ENCODE measurements at regions not wholly inside any gene's neighbourhood (a gene's known extent, or its start where the extent isn't known, plus 50 kb on each side); places are given as distances from the start of the nearest gene placed in this dataset.

DNA sequence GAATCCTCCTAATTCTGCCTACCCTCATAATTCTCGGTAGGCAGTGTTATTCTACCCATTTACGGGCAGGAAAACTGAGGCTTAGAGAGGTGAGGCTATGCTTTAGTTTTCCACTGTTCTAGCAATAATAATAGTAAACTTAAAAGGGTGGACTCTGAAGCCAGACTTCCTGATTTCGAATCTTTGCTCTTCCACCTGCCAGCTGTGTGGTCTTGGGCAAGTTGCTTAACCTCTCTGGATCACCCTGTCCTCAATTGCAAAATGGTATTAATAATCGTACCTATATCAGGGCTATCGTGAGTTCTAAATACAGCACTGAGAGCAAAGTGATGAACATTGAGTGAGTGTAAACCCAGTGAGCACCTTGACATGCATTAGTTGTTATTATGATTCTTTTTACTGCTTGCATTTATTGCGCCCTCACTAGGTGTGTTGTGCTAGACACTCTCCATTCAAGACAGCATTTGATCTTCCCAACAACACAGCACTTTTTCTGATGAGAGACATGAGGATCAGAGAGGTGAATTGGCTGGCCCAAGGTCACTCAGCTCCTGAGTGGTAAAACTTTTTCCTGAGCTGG lies 102.3 kb upstream of the CSF3R start:
- no peak for DNase-seq
- peaks cover 0 to 15% (median 6%) of the 10 kb centered on the region in 4 experiments for H3K27me3 ChIP-seq (replicated peaks in 1 of 4; ENCODE audit: control extremely low read depth in 1 of 4, control insufficient read depth in 3 of 4, insufficient read depth in 4 of 4, low read length in 3 of 4)
- no peaks in the 10 kb centered on the region for H4K20me1 ChIP-seq (ENCODE audit: control insufficient read depth, insufficient read depth, low read length, poor library complexity, severe bottlenecking)
- peaks cover 41% of the 10 kb centered on the region for H3K27me3 Mint-ChIP-seq
- no peaks in the 10 kb centered on the region for H3K4me1 Mint-ChIP-seq
- no peak overlapping the region for H3K4me2 ChIP-seq (replicated peaks; ENCODE audit: low read depth, low read length, poor library complexity, severe bottlenecking)
- intact Hi-C loops (cut with micrococcal nuclease) = no loop called here
- POLR2A ChIA-PET = no interaction called here
- no peaks in the 10 kb centered on the region for H3K9me3 ChIP-seq (ENCODE audit: control extremely low read depth in 1 of 3, control insufficient read depth in 2 of 3, insufficient read depth in 1 of 3, low read length in 2 of 3)
- WGBS (ENCODE audit: insufficient coverage) = no CpG with 5 or more reads among the region's 6 CpGs
- no peaks in the 10 kb centered on the region for H3K36me3 ChIP-seq (replicated peaks in 1 of 2; ENCODE audit: control extremely low read depth in 1 of 2, control insufficient read depth in 1 of 2, extremely low read depth in 1 of 2, insufficient read depth in 2 of 2, low read length in 1 of 2)
- CTCF ChIA-PET = interaction anchor here (1.2 to 1.9 kb wide), 2 partner anchors 9 to 10 kb away, joined by 3 to 6 read pairs; no protein-coding TSS in a partner anchor
- no peak for TF ChIP-seq CTCF (IDR thresholded peaks at IDR 0.05)
- TF ChIP-seq EZH2 (IDR thresholded peaks at IDR 0.05; ENCODE audit: borderline replicate concordance, insufficient read depth, low read depth, low read length, poor library complexity, severe bottlenecking) = no peak
- H3K4me1 ChIP-seq (ENCODE audit: control insufficient read depth in 2 of 2, insufficient read depth in 2 of 2, low read length in 2 of 2) = no peaks in the 10 kb centered on the region
- H3K9me3 Mint-ChIP-seq (ENCODE audit: insufficient read depth) = no peaks in the 10 kb centered on the region
- no peak overlapping the region for H3K4me3 Mint-ChIP-seq
- H3K9ac ChIP-seq (ENCODE audit: low read length) = no peak overlapping the region
- no peak overlapping the region for H3K4me3 ChIP-seq (ENCODE audit: control extremely low read depth in 1 of 5, extremely low read depth in 1 of 5, insufficient read depth in 1 of 5, low read depth in 2 of 5, low read length in 4 of 5)
- no peak for ATAC-seq (ENCODE audit: low read depth)
- no peaks in the 10 kb centered on the region for H3K79me2 ChIP-seq (ENCODE audit: control insufficient read depth, insufficient read depth, low read length)
- H2AFZ ChIP-seq (ENCODE audit: insufficient read depth, low read depth, low read length, poor library complexity, severe bottlenecking) = no peak overlapping the region
- no peak overlapping the region for H3K27ac ChIP-seq (ENCODE audit: low read length in 2 of 2)
- H3K27ac Mint-ChIP-seq = no peak overlapping the region

- H3K9me3 ChIP-seq (ENCODE audit: control extremely low read depth in 1 of 3, control insufficient read depth in 2 of 3, insufficient read depth in 1 of 3, low read length in 2 of 3) = no peaks in the 10 kb centered on the region
- peaks cover 37% of the 10 kb centered on the region for H3K27me3 Mint-ChIP-seq
- 83% methylated on average over 14 of the region's 21 CpGs for WGBS (ENCODE audit: insufficient coverage)
- H3K9me3 Mint-ChIP-seq (ENCODE audit: insufficient read depth) = no peaks in the 10 kb centered on the region
- no peak overlapping the region for H2AFZ ChIP-seq (ENCODE audit: insufficient read depth, low read depth, low read length, poor library complexity, severe bottlenecking)
- H3K4me3 Mint-ChIP-seq = no peak overlapping the region
- H3K36me3 ChIP-seq (replicated peaks in 1 of 2; ENCODE audit: control extremely low read depth in 1 of 2, control insufficient read depth in 1 of 2, extremely low read depth in 1 of 2, insufficient read depth in 2 of 2, low read length in 1 of 2) = no peaks in the 10 kb centered on the region
- intact Hi-C loops (cut with micrococcal nuclease) = no loop called here
- no peak overlapping the region for H3K27ac Mint-ChIP-seq
- no peaks in the 10 kb centered on the region for H4K20me1 ChIP-seq (ENCODE audit: control insufficient read depth, insufficient read depth, low read length, poor library complexity, severe bottlenecking)
- H3K27ac ChIP-seq (ENCODE audit: low read length in 2 of 2) = no peak overlapping the region
- H3K4me2 ChIP-seq (replicated peaks; ENCODE audit: low read depth, low read length, poor library complexity, severe bottlenecking) = no peak overlapping the region
- no peak for ATAC-seq (ENCODE audit: low read depth)
- ChIA-PET POLR2A (no interaction called here), CTCF (interaction anchor here (1.9 kb wide), 1 partner anchor 9 kb away, joined by 6 read pairs; no protein-coding TSS in a partner anchor)
- H3K27me3 ChIP-seq (replicated peaks in 1 of 4; ENCODE audit: control extremely low read depth in 1 of 4, control insufficient read depth in 3 of 4, insufficient read depth in 4 of 4, low read length in 3 of 4) = peaks cover 0 to 15% (median 6%) of the 10 kb centered on the region in 4 experiments
- no peak for DNase-seq
- H3K4me3 ChIP-seq (ENCODE audit: control extremely low read depth in 1 of 5, extremely low read depth in 1 of 5, insufficient read depth in 1 of 5, low read depth in 2 of 5, low read length in 4 of 5) = no peak overlapping the region
- H3K9ac ChIP-seq (ENCODE audit: low read length) = no peak overlapping the region
- no peaks in the 10 kb centered on the region for H3K79me2 ChIP-seq (ENCODE audit: control insufficient read depth, insufficient read depth, low read length)
- H3K4me1 ChIP-seq (ENCODE audit: control insufficient read depth in 2 of 2, insufficient read depth in 2 of 2, low read length in 2 of 2) = no peaks in the 10 kb centered on the region
- no peak for TF ChIP-seq CTCF (IDR thresholded peaks at IDR 0.05)
- no peak for TF ChIP-seq EZH2 (IDR thresholded peaks at IDR 0.05; ENCODE audit: borderline replicate concordance, insufficient read depth, low read depth, low read length, poor library complexity, severe bottlenecking)
- no peaks in the 10 kb centered on the region for H3K4me1 Mint-ChIP-seq
These were observed 101.5 kb upstream of the CSF3R start for GRCh38 chr1:36583980-36584782.

All from B cell (primary cell).